ENCODE measurements at regions not wholly inside any gene's neighbourhood (a gene's known extent, or its start where the extent isn't known, plus 50 kb on each side); places are given as distances from the start of the nearest gene placed in this dataset.
"Not testable (repeated sequence)": the region's sequence is repeated elsewhere in the genome, so short reads cannot be mapped to it uniquely, and the experiment has no call there.

- DNase-seq (ENCODE audit: extremely low read depth in 1 of 2, low read depth in 1 of 2) = no peak
These were observed 52.8 kb upstream of the ADGRE5 start for GRCh38 chr19:14328406-14328805.

GRCh38 chr19:14327061-14327460 lies 54.2 kb upstream of the ADGRE5 start:
- not testable (repeated sequence) for DNase-seq (ENCODE audit: extremely low read depth in 1 of 2, low read depth in 1 of 2)

- no peak for DNase-seq (ENCODE audit: extremely low read depth in 1 of 2, low read depth in 1 of 2)
These were observed 55.4 kb upstream of the ADGRE5 start for GRCh38 chr19:14325863-14326262.

- DNase-seq (ENCODE audit: extremely low read depth in 1 of 2, low read depth in 1 of 2) = no peak
These were observed 56.1 kb upstream of the ADGRE5 start for GRCh38 chr19:14325134-14325533.

- no peak for DNase-seq (ENCODE audit: extremely low read depth in 1 of 2, low read depth in 1 of 2)
These were observed 58.3 kb upstream of the ADGRE5 start for GRCh38 chr19:14322889-14323463.

GRCh38 chr19:14320253-14320652 lies 61.0 kb upstream of the ADGRE5 start:
- DNase-seq (ENCODE audit: extremely low read depth in 1 of 2, low read depth in 1 of 2) = no peak

GRCh38 chr19:14319720-14320119 lies 61.5 kb upstream of the ADGRE5 start:
- not testable (repeated sequence) for DNase-seq (ENCODE audit: extremely low read depth in 1 of 2, low read depth in 1 of 2)

- DNase-seq (ENCODE audit: extremely low read depth in 1 of 2, low read depth in 1 of 2) = no peak
These were observed 62.4 kb upstream of the ADGRE5 start for GRCh38 chr19:14318873-14319272.

GRCh38 chr19:14317157-14317556 lies 64.1 kb upstream of the ADGRE5 start:
- no peak for DNase-seq (ENCODE audit: extremely low read depth in 1 of 2, low read depth in 1 of 2)

- no peak for DNase-seq (ENCODE audit: extremely low read depth in 1 of 2, low read depth in 1 of 2)
These were observed 65.8 kb upstream of the ADGRE5 start for GRCh38 chr19:14315433-14315832.

GRCh38 chr19:14310055-14310454 lies 71.2 kb upstream of the ADGRE5 start:
- DNase-seq (ENCODE audit: extremely low read depth in 1 of 2, low read depth in 1 of 2) = no peak

GRCh38 chr19:14305706-14306105 lies 75.5 kb upstream of the ADGRE5 start:
- no peak for DNase-seq (ENCODE audit: extremely low read depth in 1 of 2, low read depth in 1 of 2)

GRCh38 chr19:14301150-14301549 lies 80.1 kb upstream of the ADGRE5 start:
- no peak for DNase-seq (ENCODE audit: extremely low read depth in 1 of 2, low read depth in 1 of 2)

- no peak for DNase-seq (ENCODE audit: extremely low read depth in 1 of 2, low read depth in 1 of 2)
These were observed 80.9 kb upstream of the ADGRE5 start for GRCh38 chr19:14300303-14300702.

- DNase-seq (ENCODE audit: extremely low read depth in 1 of 2, low read depth in 1 of 2) = not testable (repeated sequence)
These were observed 81.9 kb upstream of the ADGRE5 start for GRCh38 chr19:14299224-14299827.

- DNase-seq (ENCODE audit: extremely low read depth in 1 of 2, low read depth in 1 of 2) = not testable (repeated sequence)
These were observed 83.2 kb upstream of the ADGRE5 start for GRCh38 chr19:14297883-14298576.

GRCh38 chr19:14294974-14295373 lies 86.3 kb upstream of the ADGRE5 start:
- peak; percentile 14 to 23 for DNase-seq (ENCODE audit: extremely low read depth in 1 of 2, low read depth in 1 of 2)

GRCh38 chr19:14293816-14294170 lies 87.5 kb upstream of the ADGRE5 start:
- DNase-seq (ENCODE audit: extremely low read depth in 1 of 2, low read depth in 1 of 2) = not testable (repeated sequence)

- DNase-seq (ENCODE audit: extremely low read depth in 1 of 2, low read depth in 1 of 2) = not testable (repeated sequence)
These were observed 87.3 kb upstream of the ADGRL1 start for GRCh38 chr19:14293101-14293815.

- not testable (repeated sequence) for DNase-seq (ENCODE audit: extremely low read depth in 1 of 2, low read depth in 1 of 2)
These were observed 83.8 kb upstream of the ADGRL1 start for GRCh38 chr19:14289810-14290209.

GRCh38 chr19:14287837-14288236 lies 81.9 kb upstream of the ADGRL1 start:
- not testable (repeated sequence) for DNase-seq (ENCODE audit: extremely low read depth in 1 of 2, low read depth in 1 of 2)

GRCh38 chr19:14286594-14286993 lies 80.6 kb upstream of the ADGRL1 start:
- not testable (repeated sequence) for DNase-seq (ENCODE audit: extremely low read depth in 1 of 2, low read depth in 1 of 2)
